ENCODE measurements at regions not wholly inside any gene's neighbourhood (a gene's known extent, or its start where the extent isn't known, plus 50 kb on each side); places are given as distances from the start of the nearest gene placed in this dataset.

GRCh38 chr2:128781166-128781565 lies 462.5 kb upstream of the HS6ST1 start:
- DNase-seq = no peak

GRCh38 chr2:128781585-128782385 lies 463.1 kb upstream of the HS6ST1 start:
- DNase-seq = no peak

- no peak for DNase-seq
Observed at GRCh38 chr2:128782411-128783192, 463.9 kb upstream of the HS6ST1 start.

GRCh38 chr2:128783193-128783671 lies 464.6 kb upstream of the HS6ST1 start:
- no peak for DNase-seq

GRCh38 chr2:128783896-128784295 lies 465.2 kb upstream of the HS6ST1 start:
- DNase-seq = peak in 1 of 58 donors; percentile 27

GRCh38 chr2:128784626-128785306 lies 466.1 kb upstream of the HS6ST1 start:
- DNase-seq = no peak

- no peak for DNase-seq
Observed at GRCh38 chr2:128786316-128786715, 467.6 kb upstream of the HS6ST1 start.

- DNase-seq = peak in 2 of 58 donors; percentile 36 to 39
Observed at GRCh38 chr2:128786741-128787478, 468.2 kb upstream of the HS6ST1 start.

- DNase-seq = no peak
Observed at GRCh38 chr2:128787616-128788015, 468.9 kb upstream of the HS6ST1 start.

- no peak for DNase-seq
Observed at GRCh38 chr2:128788636-128789220, 470.1 kb upstream of the HS6ST1 start.

- no peak for DNase-seq
Observed at GRCh38 chr2:128789221-128789620, 470.6 kb upstream of the HS6ST1 start.

- no peak for DNase-seq
Observed at GRCh38 chr2:128789776-128790455, 471.2 kb upstream of the HS6ST1 start.

- no peak for DNase-seq
Observed at GRCh38 chr2:128790541-128791001, 471.9 kb upstream of the HS6ST1 start.

GRCh38 chr2:128791120-128791984 lies 472.7 kb upstream of the HS6ST1 start:
- DNase-seq = peak in 1 of 58 donors; percentile 24

- no peak for DNase-seq
Observed at GRCh38 chr2:128791985-128792320, 473.3 kb upstream of the HS6ST1 start.

- DNase-seq = no peak
Observed at GRCh38 chr2:128792476-128793054, 473.9 kb upstream of the HS6ST1 start.

- DNase-seq = no peak
Observed at GRCh38 chr2:128793404-128793803, 474.7 kb upstream of the HS6ST1 start.

- no peak for DNase-seq
Observed at GRCh38 chr2:128794285-128794684, 475.6 kb upstream of the HS6ST1 start.

GRCh38 chr2:128796321-128796720 lies 477.7 kb upstream of the HS6ST1 start:
- no peak for DNase-seq
